Embryonic facial prominence (tissue), 1 donor: ENCODE measurements at regions not wholly inside any gene's neighbourhood (a gene's known extent, or its start where the extent isn't known, plus 50 kb on each side); places are given as distances from the start of the nearest gene placed in this dataset.
A peak's percentile ranks its signal among the peaks of the same experiment; 100 is the strongest.

ENCODE experiments used
- DNase-seq: peaks from one replicate; pipeline ENCODE4 v3.0.0-alpha.2; 2016; ENCODE audit errors: extremely low spot score

- DNase-seq, result no peak
Measured at GRCh38 chr6:18961566-18961965, 574.4 kb downstream of the RNF144B start.

GRCh38 chr6:18962361-18962905, 575.3 kb downstream of the RNF144B start:
- DNase-seq, result no peak

GRCh38 chr6:18963439-18963838, 576.3 kb downstream of the RNF144B start:
- DNase-seq, result no peak

- no peak for DNase-seq
Measured at GRCh38 chr6:18973251-18973650, 586.1 kb downstream of the RNF144B start.

GRCh38 chr6:18976091-18976490, 588.9 kb downstream of the RNF144B start:
- DNase-seq, result no peak

GRCh38 chr6:18976966-18977365, 589.8 kb downstream of the RNF144B start:
- DNase-seq, result no peak

GRCh38 chr6:18978337-18979128, 591.4 kb downstream of the RNF144B start:
- DNase-seq, result peak; percentile 27

- no peak for DNase-seq
Measured at GRCh38 chr6:18985061-18985460, 597.9 kb downstream of the RNF144B start.

GRCh38 chr6:18985996-18986395, 598.8 kb downstream of the RNF144B start:
- DNase-seq, result no peak

- no peak for DNase-seq
Measured at GRCh38 chr6:18988636-18989035, 601.5 kb downstream of the RNF144B start.

- no peak for DNase-seq
Measured at GRCh38 chr6:18990059-18990978, 603.2 kb downstream of the RNF144B start.

- DNase-seq, result no peak
Measured at GRCh38 chr6:18997375-18997826, 610.3 kb downstream of the RNF144B start.

GRCh38 chr6:19002976-19003560, 615.9 kb downstream of the RNF144B start:
- DNase-seq, result no peak

GRCh38 chr6:19004176-19004575, 617.0 kb downstream of the RNF144B start:
- no peak for DNase-seq

- DNase-seq, result no peak
Measured at GRCh38 chr6:19009769-19010168, 622.6 kb downstream of the RNF144B start.

- DNase-seq, result no peak
Measured at GRCh38 chr6:19013026-19013705, 626.0 kb downstream of the RNF144B start.

- DNase-seq, result no peak
Measured at GRCh38 chr6:19024737-19025136, 637.6 kb downstream of the RNF144B start.

- DNase-seq, result no peak
Measured at GRCh38 chr6:19028201-19028600, 641.1 kb downstream of the RNF144B start.

GRCh38 chr6:19032591-19033295, 645.6 kb downstream of the RNF144B start:
- no peak for DNase-seq

GRCh38 chr6:19033683-19034082, 646.5 kb downstream of the RNF144B start:
- DNase-seq, result no peak

GRCh38 chr6:19034986-19035385, 647.8 kb downstream of the RNF144B start:
- no peak for DNase-seq
